Smooth muscle cell (in vitro differentiated cells): ENCODE measurements at regions not wholly inside any gene's neighbourhood (a gene's known extent, or its start where the extent isn't known, plus 50 kb on each side); places are given as distances from the start of the nearest gene placed in this dataset.

Source experiments
- DNase-seq: peaks from one replicate; lab custom pipeline; 2025; ENCODE audit not compliant: unreplicated experiment; lab: John Stamatoyannopoulos, UW
- H2AFZ ChIP-seq: fragments of 200-600 bp; sonication (generic); 2 replicates; pipeline ENCODE4 v1.6.0; 2016; ENCODE audit warnings: antibody characterized with exemption, low read depth, mild to moderate bottlenecking
- H3F3A ChIP-seq: fragments of 200-600 bp; sonication (generic); 2 replicates; pipeline ENCODE4 v1.6.0; 2017; ENCODE audit warnings: antibody characterized with exemption, low read depth
- H3K27ac ChIP-seq: fragments of 200-600 bp; sonication (generic); 2 replicates; pipeline ENCODE4 v1.5.1; 2016; ENCODE audit warnings: low read depth, mild to moderate bottlenecking
- H3K27me3 ChIP-seq: fragments of 200-600 bp; sonication (generic); 2 replicates; pipeline ENCODE4 v1.6.1; 2016; ENCODE audit warnings: low read depth, mild to moderate bottlenecking
- H3K36me3 ChIP-seq: fragments of 200-600 bp; sonication (generic); 2 replicates; pipeline ENCODE4 v1.5.1; 2016; ENCODE audit warnings: low read depth
- H3K4me1 ChIP-seq: fragments of 200-600 bp; sonication (generic); 2 replicates; pipeline ENCODE4 v1.5.1; 2016; ENCODE audit warnings: low read depth
- H3K4me2 ChIP-seq: fragments of 200-600 bp; sonication (generic); 2 replicates; pipeline ENCODE4 v1.6.0; 2016; ENCODE audit warnings: mild to moderate bottlenecking
- H3K4me3 ChIP-seq: fragments of 200-600 bp; sonication (generic); 2 replicates; pipeline ENCODE4 v1.5.1; 2016; ENCODE audit warnings: mild to moderate bottlenecking
- H3K79me2 ChIP-seq: fragments of 200-600 bp; sonication (generic); 2 replicates; pipeline ENCODE4 v1.6.0; 2016; ENCODE audit warnings: low read depth, mild to moderate bottlenecking
- H3K9ac ChIP-seq: fragments of 200-600 bp; sonication (generic); 2 replicates; pipeline ENCODE4 v1.6.0; 2016; ENCODE audit warnings: low read depth
- H3K9me3 ChIP-seq: fragments of 200-600 bp; sonication (generic); replicated peaks from 2 replicates; pipeline ENCODE4 v1.5.1; 2016; ENCODE audit warnings: low read depth
- H4K20me1 ChIP-seq: fragments of 200-600 bp; sonication (generic); 2 replicates; pipeline ENCODE4 v1.6.0; 2016; ENCODE audit warnings: low read depth
- WGBS: methylation state at CpG from one replicate; pipeline ENCODE4 v1.1.7; 2016; ENCODE audit warnings: low lambda C conversion rate; 5-methylcytosine and 5-hydroxymethylcytosine counted together
- TF ChIP-seq, protein P1 (sequence below): fragments of 200-600 bp; sonication (generic); IDR thresholded peaks from 2 replicates; pipeline ENCODE4 v1.5.1; 2017; ENCODE audit warnings: borderline replicate concordance, mild to moderate bottlenecking, antibody characterized with exemption; ENCODE audit not compliant: insufficient read depth, poor library complexity, severe bottlenecking

DNA sequence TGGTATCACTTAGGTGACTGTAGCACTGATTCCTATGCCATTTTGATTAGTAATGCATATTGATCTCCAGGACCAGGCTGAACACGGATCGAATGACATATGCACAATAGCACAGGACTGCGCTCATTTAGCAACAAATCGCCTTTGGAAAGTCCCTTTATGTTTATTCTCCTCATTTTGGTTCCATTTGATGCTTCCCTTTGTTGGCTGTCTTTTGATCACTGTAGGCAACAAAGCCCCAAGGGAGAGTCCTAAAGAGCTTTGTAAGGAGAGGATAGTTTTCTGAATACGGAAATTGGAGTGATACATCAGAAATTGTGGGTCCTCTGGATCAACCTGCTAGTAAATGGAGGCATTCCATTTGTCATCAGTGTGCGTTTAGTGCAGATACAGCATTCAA, 1111.4 kb downstream of the SORCS1 start:
- no peaks in the 10 kb centered on the region for H3K4me1 ChIP-seq
- H2AFZ ChIP-seq: no peak overlapping the region
- H3K4me3 ChIP-seq: no peak overlapping the region
- no peaks in the 10 kb centered on the region for H3K9me3 ChIP-seq
- H3F3A ChIP-seq: no peaks in the 10 kb centered on the region
- no peak overlapping the region for H3K9ac ChIP-seq
- 89% methylated on average over 6 of the region's 6 CpGs for WGBS
- no peak overlapping the region for H3K27ac ChIP-seq
- H3K27me3 ChIP-seq: no peaks in the 10 kb centered on the region
- TF ChIP-seq, protein P1, sequence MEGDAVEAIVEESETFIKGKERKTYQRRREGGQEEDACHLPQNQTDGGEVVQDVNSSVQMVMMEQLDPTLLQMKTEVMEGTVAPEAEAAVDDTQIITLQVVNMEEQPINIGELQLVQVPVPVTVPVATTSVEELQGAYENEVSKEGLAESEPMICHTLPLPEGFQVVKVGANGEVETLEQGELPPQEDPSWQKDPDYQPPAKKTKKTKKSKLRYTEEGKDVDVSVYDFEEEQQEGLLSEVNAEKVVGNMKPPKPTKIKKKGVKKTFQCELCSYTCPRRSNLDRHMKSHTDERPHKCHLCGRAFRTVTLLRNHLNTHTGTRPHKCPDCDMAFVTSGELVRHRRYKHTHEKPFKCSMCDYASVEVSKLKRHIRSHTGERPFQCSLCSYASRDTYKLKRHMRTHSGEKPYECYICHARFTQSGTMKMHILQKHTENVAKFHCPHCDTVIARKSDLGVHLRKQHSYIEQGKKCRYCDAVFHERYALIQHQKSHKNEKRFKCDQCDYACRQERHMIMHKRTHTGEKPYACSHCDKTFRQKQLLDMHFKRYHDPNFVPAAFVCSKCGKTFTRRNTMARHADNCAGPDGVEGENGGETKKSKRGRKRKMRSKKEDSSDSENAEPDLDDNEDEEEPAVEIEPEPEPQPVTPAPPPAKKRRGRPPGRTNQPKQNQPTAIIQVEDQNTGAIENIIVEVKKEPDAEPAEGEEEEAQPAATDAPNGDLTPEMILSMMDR: no peak
- H3K79me2 ChIP-seq: no peaks in the 10 kb centered on the region
- no peak for DNase-seq
- H3K36me3 ChIP-seq: no peaks in the 10 kb centered on the region
- no peak overlapping the region for H3K4me2 ChIP-seq
- no peaks in the 10 kb centered on the region for H4K20me1 ChIP-seq

DNA sequence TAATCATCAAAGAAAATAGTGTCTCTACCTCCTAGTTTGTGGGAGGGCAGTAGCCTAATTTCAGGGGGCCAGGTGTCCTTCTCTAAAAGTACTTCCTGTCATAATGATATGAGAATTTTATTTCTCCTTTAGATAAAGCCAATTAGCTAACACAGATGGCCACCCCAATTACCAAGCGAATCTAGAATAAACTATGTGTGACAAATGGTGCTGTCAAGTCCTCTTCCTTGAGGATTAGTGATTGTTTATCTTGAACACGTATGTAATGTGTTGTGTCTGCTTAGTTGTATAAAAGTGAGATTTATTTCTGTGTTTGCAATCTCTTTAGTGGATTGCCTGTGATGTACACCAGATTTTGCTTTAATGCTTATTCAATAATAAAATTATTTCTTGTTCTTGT, 1120.0 kb downstream of the SORCS1 start:
- Histone ChIP-seq H3K4me2 (no peak overlapping the region), H3K9ac (no peak overlapping the region), H3K9me3 (no peaks in the 10 kb centered on the region), H3F3A (no peaks in the 10 kb centered on the region), H4K20me1 (no peaks in the 10 kb centered on the region), H3K27ac (peak overlapping the region; percentile 45), H2AFZ (peak overlapping the region; percentile 58), H3K27me3 (no peaks in the 10 kb centered on the region), H3K36me3 (no peaks in the 10 kb centered on the region), H3K4me3 (no peak overlapping the region), H3K79me2 (no peaks in the 10 kb centered on the region), H3K4me1 (no peaks in the 10 kb centered on the region)
- TF ChIP-seq, protein P1: no peak
- 42% methylated on average over 2 of the region's 2 CpGs for WGBS
- DNase-seq: no peak

DNA sequence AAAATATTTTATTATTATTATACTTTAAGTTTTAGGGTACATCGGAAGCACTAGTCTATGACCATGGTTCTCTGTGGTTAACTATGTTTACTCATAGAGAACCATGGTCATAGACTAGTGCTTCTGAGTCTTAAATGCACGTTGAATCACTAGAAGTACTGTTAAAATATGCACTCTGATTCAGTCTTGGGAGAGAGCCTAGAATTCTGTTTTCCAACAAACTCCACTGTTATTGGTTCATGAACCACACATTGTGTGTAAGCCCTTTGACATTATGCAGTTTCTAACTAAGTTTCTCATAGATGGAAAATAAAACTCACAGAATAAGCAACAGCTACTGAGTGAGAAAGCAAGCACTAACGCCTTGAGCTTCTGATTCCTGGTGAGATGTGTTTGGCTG, 1120.6 kb downstream of the SORCS1 start:
- H3K27ac ChIP-seq: peak overlapping the region; percentile 45
- no peak for DNase-seq
- H3F3A ChIP-seq: no peaks in the 10 kb centered on the region
- H3K79me2 ChIP-seq: no peaks in the 10 kb centered on the region
- TF ChIP-seq, protein P1: no peak
- 56% methylated on average over 3 of the region's 3 CpGs for WGBS
- no peaks in the 10 kb centered on the region for H3K27me3 ChIP-seq
- H3K4me1 ChIP-seq: no peaks in the 10 kb centered on the region
- no peak overlapping the region for H3K4me2 ChIP-seq
- H3K4me3 ChIP-seq: no peak overlapping the region
- H4K20me1 ChIP-seq: no peaks in the 10 kb centered on the region
- no peaks in the 10 kb centered on the region for H3K36me3 ChIP-seq
- H2AFZ ChIP-seq: peak overlapping the region; percentile 58
- H3K9me3 ChIP-seq: no peaks in the 10 kb centered on the region
- H3K9ac ChIP-seq: no peak overlapping the region

DNA sequence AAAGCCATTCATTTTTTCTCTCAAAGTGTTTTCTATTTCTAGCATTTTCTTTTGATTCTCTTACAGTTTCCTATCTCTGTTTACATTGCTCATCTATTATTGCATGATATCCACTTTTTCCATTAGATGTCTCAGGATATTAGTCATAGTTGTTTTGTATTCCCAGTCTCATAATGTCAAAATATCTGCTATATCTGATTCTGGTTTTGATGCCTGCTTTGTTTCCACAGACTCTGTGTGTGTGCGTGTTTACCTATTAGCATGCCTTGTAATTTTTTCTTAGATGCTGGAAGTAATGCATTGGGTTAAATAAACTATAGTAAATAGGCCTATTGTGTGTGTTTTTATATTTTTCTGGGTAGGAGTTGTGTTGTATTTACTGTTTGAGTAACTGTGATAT, 1126.3 kb downstream of the SORCS1 start:
- H3K4me3 ChIP-seq: no peak overlapping the region
- TF ChIP-seq, protein P1: no peak
- no peak overlapping the region for H3K4me2 ChIP-seq
- no peaks in the 10 kb centered on the region for H3K4me1 ChIP-seq
- H3K9me3 ChIP-seq: no peaks in the 10 kb centered on the region
- no peaks in the 10 kb centered on the region for H3K79me2 ChIP-seq
- no peak overlapping the region for H3K27ac ChIP-seq
- H4K20me1 ChIP-seq: no peaks in the 10 kb centered on the region
- H3F3A ChIP-seq: no peaks in the 10 kb centered on the region
- no peak for DNase-seq
- H3K36me3 ChIP-seq: no peaks in the 10 kb centered on the region
- no peak overlapping the region for H2AFZ ChIP-seq
- H3K27me3 ChIP-seq: no peaks in the 10 kb centered on the region
- no peak overlapping the region for H3K9ac ChIP-seq
- 98% methylated on average over 1 of the region's 1 CpG for WGBS
